NCI-H510A (cell line): ENCODE measurements at regions not wholly inside any gene's neighbourhood (a gene's known extent, or its start where the extent isn't known, plus 50 kb on each side); places are given as distances from the start of the nearest gene placed in this dataset.

Source experiments
- DNase-seq: peaks from one replicate; lab custom pipeline; 2025; lab: John Stamatoyannopoulos, UW

DNA sequence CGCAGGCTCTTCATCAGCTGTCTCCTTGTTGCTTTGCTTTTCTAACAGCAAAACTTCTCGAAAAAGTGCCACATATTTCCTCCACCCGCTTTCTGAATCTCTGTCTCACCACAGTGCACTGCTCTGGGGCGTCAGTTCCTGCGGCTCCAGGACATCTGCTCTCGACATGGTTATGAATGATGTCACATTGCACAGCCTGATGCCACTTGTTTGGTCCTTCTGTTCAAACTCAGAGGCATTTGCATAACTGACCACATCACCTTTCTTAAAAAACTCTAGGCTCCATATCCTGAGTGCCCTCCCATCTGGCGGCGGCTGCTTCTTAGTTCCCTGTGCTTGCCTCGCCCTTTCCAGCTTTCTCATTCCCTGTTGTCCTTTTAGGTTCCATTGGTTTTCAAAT lies 469.3 kb upstream of the COBL start:
- no peak for DNase-seq

DNA sequence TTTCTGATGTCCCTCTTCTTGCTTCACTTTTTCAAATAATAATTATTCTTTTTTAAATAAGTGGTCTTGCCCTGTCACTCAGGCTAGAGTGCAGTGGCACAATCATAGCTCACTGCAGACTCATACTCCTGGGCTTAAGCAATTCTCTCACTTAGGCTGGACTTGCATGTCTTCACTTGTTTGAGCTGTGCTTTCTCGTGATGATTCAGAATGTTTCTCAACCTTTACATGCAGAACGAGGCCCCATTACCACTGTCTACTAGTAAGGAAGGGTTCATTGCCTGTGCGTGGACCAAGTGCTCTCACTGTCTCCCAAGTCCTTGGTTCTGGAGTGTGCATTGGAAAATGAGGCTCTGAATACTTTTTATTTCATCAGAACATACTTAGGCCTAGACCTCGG lies 468.6 kb upstream of the COBL start:
- no peak for DNase-seq

DNA sequence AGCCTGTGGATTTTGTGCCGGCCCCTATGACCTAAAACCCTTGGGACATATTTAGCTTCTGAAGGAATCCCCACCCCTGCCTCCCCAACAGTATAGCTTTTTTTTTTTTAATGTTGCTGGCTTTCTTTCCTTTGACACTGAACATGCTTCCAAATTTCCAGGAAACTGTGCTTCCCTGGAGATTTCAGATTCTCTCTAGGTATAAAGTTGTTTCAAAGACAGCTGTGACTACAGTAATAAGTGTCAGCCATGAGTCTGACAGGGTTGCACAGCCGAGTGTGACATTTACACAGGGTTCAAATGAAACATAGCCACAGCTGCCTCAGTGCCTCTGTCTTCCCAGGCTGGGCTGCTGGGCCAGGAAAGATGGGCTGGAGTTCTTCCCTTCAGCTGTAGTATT lies 466.6 kb upstream of the COBL start:
- no peak for DNase-seq

DNA sequence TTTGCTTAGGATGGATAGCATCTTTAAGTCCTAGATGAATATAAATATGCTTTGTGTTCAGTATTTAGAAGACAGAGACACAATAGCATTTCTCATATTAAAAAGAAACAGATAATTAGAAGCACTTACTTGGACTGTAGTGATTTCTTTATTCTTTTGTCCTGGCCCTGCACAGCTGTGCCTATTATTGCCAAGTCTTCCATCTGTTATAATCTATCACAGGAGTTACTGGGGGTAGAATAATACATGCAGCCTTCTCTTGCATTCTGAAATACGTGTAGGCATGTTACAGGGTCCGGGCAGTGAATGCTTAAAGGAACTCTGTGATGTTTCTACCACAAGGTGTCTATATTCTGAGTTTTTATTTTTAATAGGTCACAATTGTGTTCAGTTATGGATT lies 461.5 kb upstream of the COBL start:
- no peak for DNase-seq

DNA sequence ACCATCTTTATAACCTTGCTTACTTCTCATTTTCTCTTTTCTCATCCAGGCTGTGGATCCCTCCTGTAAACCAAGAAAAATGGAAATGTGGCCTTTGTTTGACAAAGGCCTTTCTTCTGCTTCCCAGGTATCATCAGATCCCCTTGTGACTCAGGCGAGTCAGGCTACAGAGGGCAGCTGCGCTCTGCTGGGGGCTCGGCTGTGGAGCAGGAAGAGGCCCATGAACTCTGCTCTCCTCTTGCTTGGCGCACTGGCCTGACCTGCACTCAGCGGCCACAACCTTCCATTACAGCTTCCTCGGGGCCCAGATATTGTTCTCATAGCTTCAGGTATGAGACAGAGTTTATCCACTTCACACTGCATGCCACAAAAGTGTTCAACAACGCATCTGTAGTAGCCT lies 457.6 kb upstream of the COBL start:
- no peak for DNase-seq

GRCh38 chr7:51772190-51772589 lies 455.6 kb upstream of the COBL start:
- DNase-seq: no peak

DNA sequence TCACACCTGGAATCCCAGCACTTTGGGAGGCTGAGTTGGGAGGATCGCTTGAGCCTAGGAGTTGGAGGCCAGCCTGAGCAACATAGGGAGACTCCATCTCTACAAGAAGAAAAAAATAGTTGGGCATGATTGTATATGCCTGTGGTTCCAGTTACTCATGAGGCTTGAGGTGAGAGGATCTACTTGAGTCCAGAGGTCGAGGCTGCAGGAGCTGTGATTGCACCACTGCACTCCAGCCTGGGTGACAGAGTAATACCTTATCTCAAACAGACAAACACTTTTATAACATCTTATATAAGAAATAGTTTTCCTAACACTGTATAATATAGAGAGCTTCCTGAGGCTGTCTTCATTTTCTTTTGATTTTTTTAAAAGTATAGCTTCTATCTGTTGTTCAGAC lies 448.4 kb upstream of the COBL start:
- DNase-seq: no peak

DNA sequence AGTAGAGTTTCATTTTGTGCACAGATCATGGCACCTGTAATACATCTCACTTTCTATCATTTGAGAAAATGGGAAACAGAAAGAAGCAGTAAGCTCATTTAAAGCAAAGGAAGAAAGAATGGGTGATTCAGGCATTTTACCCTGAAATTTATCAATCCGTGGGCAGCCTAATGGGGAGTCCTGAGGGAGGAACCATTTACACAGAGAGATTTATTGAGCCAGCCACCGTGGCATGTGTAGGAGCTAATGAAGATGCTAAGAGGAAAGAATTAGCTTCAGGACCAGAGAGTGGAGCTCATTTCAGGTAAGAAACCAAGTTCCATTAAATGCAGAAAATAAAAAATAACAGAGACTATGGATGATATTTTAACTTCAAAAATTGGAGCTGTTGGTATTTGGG lies 443.4 kb upstream of the COBL start:
- DNase-seq: no peak

DNA sequence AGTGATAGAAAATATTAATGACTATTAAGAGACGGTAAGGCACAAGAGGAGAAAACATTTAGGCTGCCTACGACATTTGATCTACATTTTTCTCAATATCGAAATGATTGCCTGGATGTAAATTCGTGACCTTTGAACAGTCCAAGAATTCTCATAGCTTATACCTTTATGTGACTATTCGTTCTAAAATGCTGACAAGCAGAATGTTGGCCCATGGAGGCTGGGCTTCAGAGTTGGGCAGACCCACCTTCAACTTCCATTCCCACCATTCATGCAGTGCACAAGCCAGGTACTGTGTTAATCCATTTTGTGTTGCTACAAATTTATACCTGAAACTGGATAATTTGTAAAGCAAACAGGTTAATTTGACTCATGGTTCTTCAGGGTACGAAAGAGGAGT lies 441.4 kb upstream of the COBL start:
- DNase-seq: no peak

DNA sequence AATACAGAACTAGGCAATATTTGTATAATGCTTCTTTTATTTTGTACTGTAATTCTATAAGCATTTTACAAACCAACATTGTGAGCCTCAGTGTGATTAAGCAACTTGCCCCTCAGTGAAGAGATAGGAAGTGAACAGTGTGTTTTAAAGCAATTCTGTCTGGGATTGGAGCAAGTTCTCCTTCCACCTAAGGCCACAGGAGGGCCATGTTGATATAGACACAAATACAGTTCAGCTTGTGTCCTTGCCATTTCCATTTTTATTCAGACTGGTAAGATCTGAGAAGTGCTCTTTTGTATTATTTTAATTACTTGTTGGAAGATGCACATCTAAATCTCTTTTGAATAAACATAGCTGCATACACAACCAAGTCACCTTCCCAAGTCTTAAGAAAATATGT lies 416.3 kb upstream of the COBL start:
- DNase-seq: no peak

DNA sequence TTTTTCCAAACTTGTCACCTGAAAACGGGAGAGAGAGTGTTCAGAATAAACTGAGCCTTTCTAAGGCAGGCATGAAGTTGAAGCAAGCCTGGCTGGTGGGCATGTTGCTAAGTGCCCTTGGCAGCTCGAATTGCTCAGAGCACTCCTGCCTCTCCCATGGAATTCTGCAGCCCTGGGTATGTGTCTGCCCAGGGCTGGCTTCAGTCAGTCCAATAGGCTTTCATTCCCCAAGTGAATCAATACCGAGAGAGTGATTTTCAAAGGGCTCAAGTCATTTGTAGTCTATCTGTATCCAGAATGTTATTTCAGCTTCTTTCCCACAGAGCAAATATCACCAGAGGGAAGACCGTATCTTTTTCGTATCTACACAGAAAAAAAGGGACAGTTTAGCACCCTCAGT lies 415.5 kb upstream of the COBL start:
- DNase-seq: no peak

GRCh38 chr7:51731075-51731474 lies 414.5 kb upstream of the COBL start:
- DNase-seq: no peak

DNA sequence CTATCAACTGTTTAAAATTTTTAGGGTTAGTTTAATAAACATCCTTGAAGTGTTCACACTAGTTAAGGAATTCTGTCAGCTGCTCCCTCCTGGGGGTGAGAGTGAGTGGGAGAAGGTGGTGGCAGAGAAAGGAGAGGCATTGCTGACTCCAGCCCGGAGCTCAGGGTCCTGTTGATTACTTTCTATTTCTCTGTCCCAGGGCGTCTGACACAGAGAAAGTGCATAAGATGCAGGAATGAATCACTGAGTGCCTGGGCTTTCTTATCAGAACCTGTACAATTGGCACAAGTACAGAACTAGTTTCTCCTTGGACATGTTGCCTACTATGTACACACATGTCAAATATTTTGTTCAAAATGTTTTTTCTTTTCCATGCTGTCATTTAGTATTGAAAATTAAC lies 410.8 kb upstream of the COBL start:
- no peak for DNase-seq

DNA sequence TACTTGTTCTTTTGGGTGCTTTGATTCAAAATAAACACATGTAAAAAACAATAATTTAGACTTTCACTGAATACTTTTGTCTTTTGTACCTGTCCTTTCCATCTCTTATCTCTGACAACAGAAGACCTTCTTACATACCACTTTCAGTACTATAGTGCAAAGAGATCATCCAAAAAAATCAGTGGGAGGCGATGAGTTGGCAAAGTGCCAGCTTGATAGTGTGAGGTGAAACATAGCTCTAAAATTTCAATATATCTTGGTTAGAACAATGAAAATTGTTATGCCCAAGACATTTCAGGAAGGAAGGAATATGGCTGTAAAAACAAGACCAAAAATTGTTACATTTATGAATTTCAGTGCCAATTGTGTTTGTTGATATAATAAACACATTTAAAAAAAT lies 390.2 kb upstream of the COBL start:
- DNase-seq: no peak

DNA sequence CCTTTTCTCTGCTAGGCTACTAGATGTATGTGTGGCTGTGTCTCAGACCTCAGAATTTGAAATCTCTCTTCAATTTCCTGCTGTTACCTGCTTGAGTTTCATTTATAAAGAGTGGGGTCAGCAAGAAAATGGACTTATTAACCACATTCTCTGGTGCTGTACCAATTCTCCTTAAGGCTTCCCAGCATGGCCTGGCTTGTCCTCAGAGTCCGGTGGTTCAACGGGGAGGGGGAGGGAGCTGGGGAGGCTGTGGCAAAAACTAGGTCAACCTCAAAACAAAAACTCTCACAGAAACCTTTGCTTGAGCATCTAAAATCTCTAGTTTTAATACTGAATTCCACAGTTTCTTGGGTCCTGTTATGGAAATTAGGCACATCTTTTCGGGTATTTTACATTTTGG lies 389.1 kb upstream of the COBL start:
- no peak for DNase-seq

DNA sequence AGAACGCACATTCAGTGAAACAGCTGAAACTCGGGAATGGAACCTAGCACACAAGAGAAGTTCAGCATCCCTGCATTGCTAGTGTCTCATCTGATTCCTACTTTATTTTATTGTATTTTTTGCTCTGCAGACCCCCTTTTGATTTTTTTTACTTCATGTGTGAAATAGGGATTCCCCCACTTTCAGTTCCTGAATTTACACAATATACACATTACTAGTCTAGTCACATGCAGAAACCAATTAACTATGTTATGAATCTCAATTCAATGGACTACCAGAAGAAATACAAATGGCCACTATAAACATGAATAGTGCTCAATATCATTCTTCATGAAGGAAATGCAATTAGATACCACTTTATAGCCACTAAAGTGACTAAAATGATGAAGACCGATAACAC lies 386.1 kb upstream of the COBL start:
- no peak for DNase-seq

DNA sequence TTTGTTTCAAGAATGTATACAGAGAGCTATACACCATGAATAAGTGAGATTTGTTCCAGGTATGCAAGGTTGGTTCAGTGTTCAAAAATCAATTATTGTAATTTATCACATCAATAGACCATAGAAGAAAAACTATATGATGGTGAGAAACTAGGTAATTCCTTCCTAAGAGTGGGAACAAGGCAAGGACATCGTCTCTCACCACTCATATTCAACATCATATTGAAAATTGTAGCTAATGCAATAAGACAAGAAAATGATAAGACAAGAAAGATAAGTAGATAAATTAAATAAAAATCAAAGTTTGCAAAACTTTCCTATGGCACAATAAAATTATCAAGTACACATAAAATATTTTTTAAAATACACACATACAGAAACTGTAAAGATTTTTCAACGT lies 385.3 kb upstream of the COBL start:
- no peak for DNase-seq

DNA sequence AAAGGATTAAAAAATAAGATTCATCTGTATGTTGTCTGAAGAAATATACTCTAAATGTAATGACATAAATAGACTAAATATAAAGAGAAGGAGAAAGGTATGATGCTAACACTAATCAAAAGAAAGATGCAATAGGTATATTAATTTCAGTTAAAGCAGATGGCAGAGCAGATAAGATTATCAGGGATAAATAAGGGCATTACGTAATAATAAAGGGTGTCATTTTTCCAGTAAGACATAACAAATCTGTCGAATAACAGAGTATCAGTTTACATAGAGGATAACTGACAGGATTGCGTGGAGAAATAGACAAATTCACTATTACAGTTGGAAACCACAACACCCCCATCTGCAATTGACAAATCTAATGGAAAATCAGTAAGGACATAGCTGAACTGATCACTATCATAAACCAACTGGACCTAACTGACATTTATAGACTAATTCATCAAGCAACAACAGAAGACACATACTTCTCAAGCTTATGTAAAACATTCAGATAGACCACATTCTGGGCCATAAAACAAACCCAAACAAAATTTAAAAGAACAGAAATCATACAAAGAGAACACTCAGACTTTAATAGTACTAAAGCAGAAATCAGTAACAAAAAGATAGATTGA lies 384.1 kb upstream of the COBL start:
- DNase-seq: no peak

DNA sequence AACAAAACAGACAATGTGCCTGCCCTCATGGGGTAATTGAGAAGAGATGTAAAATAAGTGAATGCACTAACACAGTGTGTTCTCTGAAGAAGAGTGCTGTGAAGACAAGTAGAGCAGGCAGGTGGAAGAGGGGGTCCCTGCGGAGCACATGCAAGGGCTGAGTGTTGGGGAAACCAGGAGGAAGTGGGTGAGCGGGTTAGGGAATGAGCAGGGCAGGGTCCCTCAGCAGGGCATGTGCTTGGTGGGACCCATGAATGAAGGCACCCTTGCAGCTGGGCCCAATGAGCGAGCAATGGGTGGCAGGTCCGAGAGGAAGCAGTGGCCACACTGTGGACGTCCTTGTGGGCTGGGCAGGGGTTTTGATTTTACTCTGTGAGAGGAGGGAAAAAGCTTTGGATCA lies 376.6 kb upstream of the COBL start:
- DNase-seq: no peak

- DNase-seq: no peak
These were observed 372.9 kb upstream of the COBL start for GRCh38 chr7:51689547-51689946.

GRCh38 chr7:51685794-51686193 lies 369.2 kb upstream of the COBL start:
- no peak for DNase-seq

- no peak for DNase-seq
These were observed 364.2 kb upstream of the COBL start for GRCh38 chr7:51680594-51681399.

GRCh38 chr7:51679358-51679757 lies 362.7 kb upstream of the COBL start:
- no peak for DNase-seq

- no peak for DNase-seq
These were observed 350.1 kb upstream of the COBL start for GRCh38 chr7:51666751-51667150.
